NCI-H2227 treated with DMSO at 0.1 percent for 48 hours (cell line): ENCODE measurements at regions not wholly inside any gene's neighbourhood (a gene's known extent, or its start where the extent isn't known, plus 50 kb on each side); places are given as distances from the start of the nearest gene placed in this dataset.
A peak's percentile ranks its signal among the peaks of the same experiment; 100 is the strongest.

Experiments used
- DNase-seq: peaks from one replicate; lab custom pipeline; 2025; lab: John Stamatoyannopoulos, UW

DNA sequence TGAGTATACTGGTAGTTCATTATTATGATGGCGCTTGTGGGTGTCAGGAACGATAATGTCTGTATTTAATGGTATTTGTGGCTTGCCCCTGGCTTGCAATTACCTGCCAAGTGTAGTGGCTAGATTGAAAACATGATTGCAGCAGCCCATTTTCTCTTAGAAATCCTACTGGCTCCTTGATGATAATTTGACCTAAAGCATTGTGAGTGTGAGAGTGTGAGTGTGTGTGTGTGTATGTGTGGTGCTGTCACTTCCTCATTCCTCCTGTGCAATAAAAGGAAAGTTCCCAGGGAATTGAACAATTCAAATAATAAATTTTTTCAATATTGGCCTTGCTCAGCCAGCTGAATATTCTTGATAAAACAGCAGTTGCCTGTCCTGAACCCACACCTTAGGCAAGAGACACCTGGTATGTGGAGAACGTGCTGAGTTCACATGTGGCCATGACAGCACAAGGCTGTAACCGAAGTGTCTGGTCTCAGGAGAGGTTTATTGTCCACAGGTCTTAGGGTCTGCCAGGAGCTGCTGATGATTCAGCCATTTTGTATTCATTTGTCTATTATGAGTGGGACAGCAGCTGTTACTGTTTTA is 193.3 kb downstream of the CD47 start:
- DNase-seq: peak; percentile 40

DNA sequence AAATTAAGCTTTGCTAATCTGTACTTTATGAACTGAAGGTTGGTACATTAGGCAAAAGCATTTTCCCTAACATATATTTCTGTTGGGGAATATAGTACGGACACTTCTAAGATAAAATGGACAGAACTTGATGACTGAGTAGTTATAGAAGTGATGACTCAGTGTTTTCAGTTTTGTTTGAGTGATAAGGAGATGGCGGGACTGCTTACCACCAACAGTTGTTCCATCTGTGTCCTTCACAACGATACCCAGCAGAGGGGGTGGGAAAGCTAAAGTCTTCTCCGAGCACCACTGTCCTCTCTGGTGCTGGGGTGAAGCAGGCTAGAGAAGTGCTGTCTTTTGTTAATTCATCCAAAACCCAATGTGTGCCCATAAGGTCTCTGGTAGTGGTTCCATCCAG is 195.8 kb downstream of the CD47 start:
- no peak for DNase-seq

DNA sequence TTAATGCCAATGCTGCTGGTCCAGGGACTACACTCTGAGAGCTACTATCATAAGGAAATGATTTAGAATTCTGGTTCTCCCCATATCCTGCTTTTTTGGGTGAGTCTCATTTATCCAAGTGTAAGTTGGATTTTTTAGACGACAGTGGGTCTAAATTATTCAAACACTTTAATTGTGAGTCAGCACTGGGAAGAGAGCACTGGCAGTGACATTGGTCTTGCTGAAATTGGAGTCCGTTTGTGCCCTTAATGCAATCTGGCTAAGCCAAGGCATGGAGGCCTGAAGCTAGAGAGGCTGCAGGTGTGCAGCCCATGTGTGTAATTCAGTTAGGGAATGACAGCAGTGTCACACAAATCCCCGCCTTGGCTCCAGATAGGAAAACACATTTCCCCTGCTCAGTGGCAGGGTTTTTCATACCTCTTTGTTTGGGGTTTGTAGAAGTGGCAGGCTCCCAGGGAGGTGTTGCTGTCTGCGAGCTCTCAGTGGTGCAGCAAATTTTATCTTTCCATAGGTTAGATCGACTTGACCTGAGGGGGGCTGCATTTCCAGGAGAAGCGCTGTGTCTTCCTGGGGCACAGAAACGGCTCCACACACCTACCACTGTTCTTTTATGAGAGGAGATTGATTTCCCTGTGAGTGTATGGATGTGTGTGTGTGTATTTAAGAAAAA is 197.7 kb downstream of the CD47 start:
- DNase-seq: peak; percentile 48

DNA sequence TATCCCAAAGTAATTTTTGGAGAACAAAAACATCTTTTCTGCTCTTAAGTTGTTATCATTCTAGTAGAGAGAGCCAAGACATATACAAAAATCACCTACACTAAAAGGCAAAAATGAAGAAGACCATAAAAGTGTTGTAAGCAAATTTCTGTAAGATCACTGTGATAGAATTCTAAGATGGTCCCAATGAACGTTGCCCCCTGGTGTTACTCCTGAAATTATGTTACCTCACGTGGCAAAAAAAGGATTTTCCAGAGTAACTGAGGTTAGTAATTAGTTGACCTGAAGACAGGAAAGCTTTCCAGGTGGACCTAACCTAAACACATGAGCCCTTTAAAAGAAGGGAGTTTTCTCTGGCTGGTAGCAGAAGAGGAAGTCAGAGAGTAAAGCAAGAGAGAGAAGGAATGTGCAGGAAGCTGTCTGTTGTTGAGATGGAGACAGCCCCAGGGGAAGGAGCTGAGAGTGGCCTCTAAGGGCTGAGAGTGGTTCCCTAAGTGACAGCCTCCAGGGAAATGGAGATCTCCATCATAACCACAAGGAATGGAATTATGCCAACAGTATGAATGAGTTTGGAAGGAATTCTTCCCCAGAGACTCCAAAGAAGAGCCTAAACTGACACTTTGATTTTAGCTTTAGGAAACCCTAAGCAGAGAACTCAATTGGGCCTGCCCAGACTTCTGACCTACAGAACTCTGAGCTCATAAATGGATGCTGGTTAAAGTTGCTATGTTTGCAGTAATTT is 205.9 kb downstream of the CD47 start:
- DNase-seq: no peak

DNA sequence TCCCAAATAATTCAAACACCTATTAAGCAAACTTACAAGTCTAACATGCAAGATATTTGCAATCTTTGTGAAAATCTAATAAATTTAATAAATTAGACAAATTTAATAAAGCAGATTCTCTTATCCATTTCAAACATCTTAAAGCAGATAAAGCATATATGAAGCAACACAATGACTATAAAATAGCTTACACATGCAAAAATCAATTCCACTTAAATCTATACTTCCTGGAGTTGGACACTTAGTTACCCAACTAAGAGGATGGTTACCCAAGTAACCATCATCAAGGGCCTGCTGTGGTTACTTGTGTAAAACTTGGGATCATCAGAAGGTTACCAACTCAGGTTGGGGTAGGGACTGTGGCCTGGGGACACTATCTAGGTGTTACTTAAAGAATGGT is 206.8 kb downstream of the CD47 start:
- DNase-seq: no peak

DNA sequence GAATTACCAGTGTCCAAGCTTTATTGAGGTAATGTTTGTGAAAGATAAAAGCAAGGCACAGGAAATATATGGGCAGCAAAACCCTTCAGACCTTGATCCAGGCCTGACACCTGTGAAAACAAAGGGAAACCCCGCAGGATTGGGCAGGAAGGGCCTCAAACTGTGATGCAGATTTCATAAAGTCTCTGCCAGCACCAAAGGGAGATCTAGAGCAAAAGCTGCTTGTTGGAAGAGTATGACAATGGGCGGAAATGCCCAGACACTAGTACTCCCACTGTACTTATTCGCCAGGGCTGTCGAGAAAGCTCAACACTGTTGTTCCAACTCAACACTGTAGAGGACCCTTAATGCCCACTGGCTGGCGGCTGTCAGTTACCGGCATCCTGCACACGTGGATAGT is 207.9 kb downstream of the CD47 start:
- DNase-seq: no peak

DNA sequence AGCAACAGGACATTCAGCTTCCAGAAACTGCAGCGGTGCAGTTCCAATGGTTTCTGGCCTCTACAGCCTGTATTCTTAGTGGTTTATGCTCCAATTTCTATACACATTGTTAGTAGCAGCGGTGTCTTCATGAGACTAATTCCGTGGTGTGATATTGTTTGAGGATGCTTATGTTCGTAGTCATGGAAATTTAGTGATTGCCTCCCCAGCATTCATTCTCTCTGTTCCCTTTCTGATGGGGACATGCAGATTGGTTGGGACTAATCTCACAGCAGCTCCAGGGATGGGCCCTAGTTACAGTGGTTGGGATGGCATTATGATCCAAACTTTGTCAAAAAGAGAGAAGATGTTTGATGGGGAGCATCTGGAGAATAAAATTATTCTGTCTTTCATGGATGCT is 208.6 kb downstream of the CD47 start:
- DNase-seq: no peak

DNA sequence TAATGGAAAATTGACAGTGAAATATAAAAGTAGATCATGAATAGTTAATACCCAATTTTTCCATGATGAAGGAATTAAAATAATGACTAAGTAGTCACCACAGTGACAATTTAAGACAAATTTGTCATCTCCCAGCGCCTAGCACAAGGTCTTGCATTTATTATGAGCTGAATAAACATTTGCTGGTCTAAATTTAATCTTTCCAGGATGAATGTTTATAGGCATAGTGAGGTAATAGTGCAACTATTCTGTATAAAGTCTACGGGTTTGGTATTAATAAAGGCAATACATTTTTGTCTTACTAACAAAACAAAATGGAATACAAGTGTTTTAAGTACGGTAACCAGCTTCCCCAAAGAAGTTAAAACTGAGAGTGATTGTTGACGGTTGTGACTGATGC is 209.3 kb downstream of the CD47 start:
- DNase-seq: no peak

DNA sequence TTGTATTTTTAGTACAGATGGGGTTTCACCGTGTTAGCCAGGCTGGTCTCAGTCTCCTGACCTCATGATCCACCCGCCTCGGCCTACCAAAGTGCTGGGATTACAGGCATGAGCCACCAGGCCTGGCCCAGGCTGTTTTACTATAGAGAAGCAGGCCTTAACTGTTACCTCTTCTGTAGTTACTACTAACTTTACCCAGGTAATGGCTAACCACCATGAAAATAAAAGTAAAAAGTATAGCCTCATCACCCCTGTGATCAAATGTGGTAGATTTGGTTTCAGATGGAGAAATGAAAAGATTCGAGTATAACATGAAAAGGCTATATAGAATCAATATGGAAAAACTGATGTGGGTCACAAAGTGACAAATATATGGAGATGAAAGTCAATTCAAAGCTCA is 210.1 kb downstream of the CD47 start:
- no peak for DNase-seq

DNA sequence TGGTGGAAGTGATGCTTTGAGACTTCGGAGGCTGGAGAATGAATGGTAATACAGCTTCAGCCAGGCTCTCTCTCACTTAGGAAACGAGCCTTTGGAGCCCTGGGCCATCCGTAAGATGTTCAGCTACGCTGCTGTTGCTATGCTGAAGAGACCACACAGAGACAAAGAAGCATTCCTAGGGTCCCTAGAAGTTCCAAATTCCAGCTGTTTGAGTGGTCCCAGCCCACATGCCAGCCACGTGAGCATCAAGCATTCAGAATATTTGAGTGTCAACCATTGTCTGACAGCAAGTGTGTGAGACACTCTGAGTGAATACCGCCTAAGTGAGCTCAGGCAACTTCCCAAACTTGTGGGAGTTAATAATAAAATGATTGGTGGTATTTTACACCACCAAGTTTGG is 212.9 kb downstream of the CD47 start:
- DNase-seq: no peak

DNA sequence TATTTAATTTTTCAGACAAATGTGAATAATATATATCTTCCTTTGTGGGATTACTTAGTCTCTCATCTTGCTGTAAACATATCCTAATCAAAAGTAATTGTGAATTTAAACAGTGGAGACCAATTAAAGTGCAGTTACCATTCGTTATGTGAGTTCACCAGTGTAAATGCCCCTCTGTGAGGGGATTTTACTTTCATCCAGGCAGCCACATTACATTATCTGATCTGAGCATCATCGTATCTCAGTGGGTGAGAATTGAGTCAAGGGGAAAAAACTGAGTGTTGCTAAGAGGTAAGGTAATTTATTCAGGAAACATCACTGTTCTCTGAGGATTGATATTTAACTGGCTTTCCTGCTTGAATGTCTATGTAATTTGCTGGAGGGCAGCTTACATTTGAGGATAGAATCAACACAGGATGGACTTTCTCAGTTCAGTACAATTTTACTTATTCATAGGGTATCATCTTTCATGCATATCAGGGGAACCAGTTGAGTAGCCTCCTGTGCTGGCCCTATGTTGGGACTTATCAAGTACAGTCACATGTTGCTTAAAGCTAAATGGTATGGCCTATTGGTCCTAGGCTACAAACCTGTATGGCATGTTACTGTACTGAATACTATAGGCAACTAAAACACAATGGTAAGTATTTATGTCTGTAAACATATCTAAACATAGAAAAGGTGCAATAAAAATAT is 219.7 kb downstream of the CD47 start:
- no peak for DNase-seq

DNA sequence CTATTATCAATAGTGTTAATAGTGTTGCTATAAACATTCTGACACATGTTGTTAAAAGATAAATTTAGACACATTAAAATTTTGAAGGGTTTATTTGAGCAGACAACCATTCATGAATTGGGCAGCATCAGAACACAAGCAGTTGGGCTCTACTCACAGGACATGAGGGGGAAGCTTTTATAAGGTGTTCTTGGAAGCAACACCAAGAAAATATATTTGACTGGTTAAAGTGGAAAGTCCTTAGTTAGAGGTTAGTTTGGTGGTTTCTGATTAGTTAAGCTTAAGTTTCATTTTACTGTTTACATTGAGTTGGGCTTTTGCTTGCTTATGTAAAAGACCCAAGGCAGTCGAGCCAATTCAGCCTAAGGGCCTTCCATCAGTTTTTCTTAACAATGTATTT is 220.7 kb downstream of the CD47 start:
- no peak for DNase-seq

DNA sequence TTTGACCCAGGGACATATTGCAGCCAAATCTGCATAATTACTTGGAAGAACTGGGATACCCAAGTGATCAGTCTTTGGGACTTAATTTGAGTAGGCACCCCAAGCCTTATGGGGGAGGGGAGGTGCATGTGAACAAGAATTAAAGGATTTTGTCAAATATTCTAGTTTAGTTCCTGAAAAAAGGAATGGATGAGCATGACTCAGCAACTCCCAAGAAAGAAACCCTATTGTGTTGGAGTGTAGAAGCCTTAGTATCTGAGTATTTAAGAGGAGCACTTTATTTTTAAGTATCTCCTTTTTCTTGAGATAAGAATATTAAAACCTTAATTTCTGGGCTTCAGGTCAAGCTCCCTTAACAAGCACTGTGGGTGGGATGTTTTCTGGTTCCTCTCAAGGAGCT is 222.4 kb downstream of the CD47 start:
- no peak for DNase-seq

DNA sequence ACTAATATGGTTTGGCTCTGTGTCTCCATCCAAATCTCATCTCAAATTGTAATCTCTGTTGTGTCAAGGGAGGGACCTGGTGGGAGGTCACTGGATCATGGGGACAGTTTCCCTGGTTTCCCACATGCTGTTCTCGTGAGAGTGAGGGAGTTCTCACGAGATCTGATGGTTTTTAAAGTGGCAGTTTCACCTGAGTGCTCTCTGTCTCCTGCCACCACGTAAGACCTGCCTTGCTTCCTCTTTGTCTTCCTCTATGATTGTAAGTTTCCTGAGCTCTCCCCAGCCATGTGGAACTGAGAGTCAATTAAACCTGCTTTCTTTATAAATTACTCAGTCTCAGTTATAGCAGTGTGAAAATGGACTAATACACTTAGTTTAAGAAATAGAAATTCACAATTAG is 228.9 kb downstream of the CD47 start:
- DNase-seq: no peak

DNA sequence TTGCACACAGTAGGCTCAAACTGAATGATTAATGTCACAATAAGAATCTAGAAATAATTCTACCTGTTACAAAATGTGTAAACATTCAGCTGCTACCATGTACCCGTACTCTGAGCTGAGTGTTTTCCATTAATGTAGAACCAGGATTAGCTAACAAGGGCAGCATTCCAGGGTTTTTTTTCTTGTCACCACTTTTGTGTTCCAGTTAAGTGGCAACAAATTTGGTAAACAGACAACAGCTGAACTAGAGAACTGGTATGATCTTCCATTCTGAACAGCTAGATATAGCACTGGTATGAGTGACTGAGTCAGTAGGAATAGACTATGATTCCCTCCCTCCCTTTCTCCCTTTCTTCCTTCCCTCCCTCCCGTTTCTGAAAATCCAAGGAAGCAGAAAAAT is 229.4 kb downstream of the CD47 start:
- no peak for DNase-seq
